GM12878 (cell line): ENCODE measurements at regions not wholly inside any gene's neighbourhood (a gene's known extent, or its start where the extent isn't known, plus 50 kb on each side); places are given as distances from the start of the nearest gene placed in this dataset.

ENCODE experiments used
- ATAC-seq: fragments of 200-7000 bp; cut with Tn5 transposase; 3 replicates; pipeline ENCODE4 v1.9.1; 2020; ENCODE audit warnings: mild to moderate bottlenecking, moderate library complexity
- BruUV-seq: library from RNA; stranded (reverse); fragments of 400-500 nt; replicated peaks from 2 replicates; lab custom pipeline; 2021; lab: Mats Ljungman, UMichigan
- CTCF ChIA-PET: fragments of 300-600 bp; sonication (Branson Sonifier 250); formaldehyde crosslinking; extraction: SDS; loops from one replicate; lab custom pipeline; 2021; ENCODE audit warnings: inconsistent platforms; lab: Yijun Ruan, JAX
- POLR2A ChIA-PET: fragments of 350-600 bp; formaldehyde crosslinking; extraction: SDS; loops from one replicate; lab custom pipeline; 2021; ENCODE audit warnings: inconsistent platforms; lab: Charles Lee
- RAD21 ChIA-PET: fragments of 300-600 bp; sonication (Branson Sonifier 250); formaldehyde crosslinking; loops from one replicate; lab custom pipeline; 2023; ENCODE audit warnings: antibody characterized with exemption; ENCODE audit not compliant: unreplicated experiment; lab: Charles Lee
- SMC1A ChIA-PET: fragments of 300-600 bp; sonication (Branson Sonifier 250); formaldehyde crosslinking; loops from one replicate; lab custom pipeline; 2023; ENCODE audit not compliant: unreplicated experiment, uncharacterized antibody; lab: Charles Lee
- DNase-seq: peaks from one replicate; pipeline ENCODE4 v3.0.0-alpha.2; 2011; ENCODE audit warnings: low read depth, low spot score
- FAIRE-seq: peaks from 3 replicates; lab custom pipeline; 2011; peaks lifted over from hg19 to GRCh38; lab: Jason Lieb, UNC
- H2AFZ ChIP-seq: 2 replicates; pipeline ENCODE4 v1.6.0; 2011; ENCODE audit warnings: low read depth, low read length, control low read depth; ENCODE audit not compliant: control insufficient read depth
- H3K27ac ChIP-seq: 2 replicates; pipeline ENCODE4 v1.5.1; 2011; ENCODE audit warnings: control low read depth; ENCODE audit not compliant: control insufficient read depth, insufficient read depth
- H3K27me3 ChIP-seq, 2 experiments: replicated peaks in 1 of 2; 2 replicates each; pipeline versions ENCODE4 v1.6.0 to v1.6.1; 2011; ENCODE audit warnings: low read length in 1 of 2; ENCODE audit not compliant: control insufficient read depth in 2 of 2, insufficient read depth in 2 of 2
- H3K36me3 ChIP-seq, 2 experiments: 2 replicates each; pipeline ENCODE4 v1.5.1; 2011; ENCODE audit warnings: low read length in 1 of 2; ENCODE audit not compliant: control insufficient read depth in 2 of 2, insufficient read depth in 2 of 2
- H3K4me1 ChIP-seq: 2 replicates; pipeline ENCODE4 v1.6.1; 2011; ENCODE audit warnings: mild to moderate bottlenecking, low read length, moderate library complexity, mixed read lengths; ENCODE audit not compliant: control insufficient read depth, insufficient read depth
- H3K4me2 ChIP-seq: 2 replicates; pipeline ENCODE4 v1.6.0; 2011; ENCODE audit warnings: control low read depth; ENCODE audit not compliant: control insufficient read depth, insufficient read depth
- H3K4me3 ChIP-seq: fragments of 200-600 bp; sonication (generic); 2 replicates; pipeline ENCODE4 v1.5.1; 2016
- H3K79me2 ChIP-seq: 2 replicates; pipeline ENCODE4 v1.6.0; 2011; ENCODE audit warnings: low read length; ENCODE audit not compliant: control insufficient read depth, insufficient read depth
- H3K9ac ChIP-seq: 2 replicates; pipeline ENCODE4 v1.8.0; 2011; ENCODE audit warnings: low read length, control low read depth, mixed read lengths; ENCODE audit not compliant: control insufficient read depth, insufficient read depth
- H3K9me3 ChIP-seq: replicated peaks from 3 replicates; pipeline ENCODE4 v1.5.1; 2011; ENCODE audit warnings: mild to moderate bottlenecking, low read length; ENCODE audit not compliant: control insufficient read depth, insufficient read depth
- H4K20me1 ChIP-seq: 2 replicates; pipeline ENCODE4 v1.6.0; 2011; ENCODE audit not compliant: control insufficient read depth, insufficient read depth
- BHLHE40 ChIP-seq, 2 experiments: fragments of 450-650 bp in 1 of 2; IDR thresholded peaks; 2 replicates each; pipeline ENCODE4 v1.6.1; 2011 to 2017; ENCODE audit warnings: low read depth in 2 of 2, borderline replicate concordance in 1 of 2, improper control_type of control experiment in 1 of 2, low read length in 1 of 2, mild to moderate bottlenecking in 1 of 2
- CHD1 ChIP-seq: IDR thresholded peaks from 2 replicates; pipeline ENCODE4 v1.6.1; 2012; ENCODE audit warnings: low read depth, low read length, improper control_type of control experiment
- CREM ChIP-seq: IDR thresholded peaks from 2 replicates; pipeline ENCODE4 v1.6.1; 2014; ENCODE audit warnings: antibody characterized with exemption, low read depth
- ETV6 ChIP-seq, 2 experiments: fragments of 450-650 bp in 1 of 2; IDR thresholded peaks in 1 of 2; conservative IDR thresholded peaks in 1 of 2; 2 replicates each; pipeline ENCODE4 v1.6.1; 2014; ENCODE audit warnings: antibody characterized with exemption in 1 of 2, borderline replicate concordance in 1 of 2, low read depth in 1 of 2, mild to moderate bottlenecking in 1 of 2, moderate library complexity in 1 of 2
- HDAC2 ChIP-seq: fragments of 200-600 bp; sonication (generic); IDR thresholded peaks from 2 replicates; pipeline ENCODE4 v1.6.1; 2017
- MEF2B ChIP-seq: fragments of 450-650 bp; IDR thresholded peaks from 2 replicates; pipeline ENCODE4 v1.6.1; 2018; ENCODE audit warnings: mild to moderate bottlenecking, moderate library complexity; ENCODE audit not compliant: partially characterized antibody, poor library complexity, severe bottlenecking
- MYB ChIP-seq: fragments of 150-350 bp; IDR thresholded peaks from 2 replicates; pipeline ENCODE4 v1.6.1; 2014; ENCODE audit warnings: mild to moderate bottlenecking, low read depth, low read length, borderline replicate concordance
- NFIC ChIP-seq: IDR thresholded peaks from 2 replicates; pipeline ENCODE4 v1.6.1; 2012; ENCODE audit warnings: low read depth, mild to moderate bottlenecking, inconsistent platforms, low read length, moderate library complexity
- NR2F1 ChIP-seq: fragments of 450-650 bp; conservative IDR thresholded peaks from 2 replicates; pipeline ENCODE4 v1.6.1; 2017; ENCODE audit warnings: mild to moderate bottlenecking
- RB1 ChIP-seq: fragments of 450-650 bp; formaldehyde crosslinking; IDR thresholded peaks from 2 replicates; pipeline ENCODE4 v1.6.1; 2017; ENCODE audit warnings: mild to moderate bottlenecking, borderline replicate concordance
- TBL1XR1 ChIP-seq: IDR thresholded peaks from 2 replicates; pipeline ENCODE4 v1.6.1; 2012; ENCODE audit warnings: low read depth, low read length, improper control_type of control experiment
- TCF3 ChIP-seq: IDR thresholded peaks from 2 replicates; pipeline ENCODE4 v1.6.1; 2012; ENCODE audit warnings: low read depth, mild to moderate bottlenecking, low read length, borderline replicate concordance; ENCODE audit not compliant: insufficient read depth
- ZNF207 ChIP-seq: fragments of 450-650 bp; IDR thresholded peaks from 2 replicates; pipeline ENCODE4 v1.6.1; 2014; ENCODE audit warnings: antibody characterized with exemption, mild to moderate bottlenecking, borderline replicate concordance
- WGBS: methylation state at CpG from one replicate; pipeline ENCODE4 v1.1.6; 2016; ENCODE audit warnings: low lambda C conversion rate; ENCODE audit not compliant: insufficient replicate concordance, insufficient coverage; ENCODE audit errors: missing lambda C conversion rate; 5-methylcytosine and 5-hydroxymethylcytosine counted together
- in situ Hi-C: fragments of 300-500 bp; cut with MboI; formaldehyde crosslinking; loops from 9 replicates; pipeline ENCODE4 v1.14.3; 2018; ENCODE audit warnings: mixed read lengths
- intact Hi-C: fragments of 100-400 bp; cut with micrococcal nuclease; formaldehyde crosslinking; loops from one replicate; pipeline ENCODE4 v1.14.2; 2022; ENCODE audit not compliant: unreplicated experiment
- TF ChIP-seq, protein P1 (sequence below): IDR thresholded peaks from 2 replicates; pipeline ENCODE4 v1.6.1; 2012; ENCODE audit warnings: improper control_type of control experiment, low read depth, low read length; ENCODE audit not compliant: insufficient replicate concordance
- TF ChIP-seq, protein P2 (sequence below), 3 experiments: IDR thresholded peaks in 2 of 3; conservative IDR thresholded peaks in 1 of 3; 2 replicates each; pipeline ENCODE4 v1.5.1; 2011; ENCODE audit warnings: low read depth in 3 of 3, low read length in 3 of 3, mild to moderate bottlenecking in 3 of 3, control low read depth in 2 of 3, moderate library complexity in 2 of 3, inconsistent platforms in 1 of 3, mixed read lengths in 1 of 3; ENCODE audit not compliant: control insufficient read depth in 2 of 3, insufficient read depth in 1 of 3; ENCODE audit errors: extremely low read depth in 1 of 3
- TF ChIP-seq, protein P3 (sequence below): IDR thresholded peaks from 2 replicates; pipeline ENCODE4 v1.6.1; 2011; ENCODE audit warnings: borderline replicate concordance, low read depth, mild to moderate bottlenecking, moderate library complexity, mixed read lengths, low read length; ENCODE audit not compliant: insufficient read depth; ENCODE audit errors: extremely low read length

DNA sequence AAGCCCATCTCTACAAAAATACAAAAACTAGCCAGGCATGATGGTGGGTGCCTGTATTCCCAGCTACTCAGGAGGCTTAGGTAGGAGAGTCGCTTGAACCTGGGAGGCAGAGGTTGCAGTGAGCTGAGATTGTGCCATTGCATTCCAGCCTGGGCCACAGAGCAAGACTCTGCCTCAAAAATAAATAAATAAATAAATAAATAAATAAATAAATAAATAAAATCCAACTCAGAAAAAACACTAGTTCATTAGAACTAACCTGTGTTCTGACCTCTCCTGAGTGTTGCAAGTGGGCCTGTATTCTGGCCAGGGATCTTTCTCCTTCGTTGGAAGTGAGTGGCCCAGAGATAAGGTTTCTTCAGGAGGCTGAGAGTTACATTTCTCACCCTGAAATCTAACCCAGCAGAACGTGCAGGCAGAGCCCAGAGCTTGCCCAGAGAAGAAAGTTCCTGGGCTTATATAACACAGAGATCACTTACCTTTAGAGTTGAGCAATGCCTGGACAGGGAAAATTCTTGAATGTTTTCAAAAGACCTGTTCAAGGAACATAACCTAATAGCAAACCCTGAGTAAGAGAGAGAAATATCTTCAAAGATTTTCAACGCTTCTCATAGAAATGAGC is 583.9 kb downstream of the MCTP2 start:
- ChIA-PET SMC1A (no interaction called here), CTCF (no interaction called here), RAD21 (no interaction called here), POLR2A (no interaction called here)
- FAIRE-seq = no peak
- no peaks in the 10 kb centered on the region for H3K36me3 ChIP-seq
- H3K27ac ChIP-seq = no peak overlapping the region
- H3K4me1 ChIP-seq = no peaks in the 10 kb centered on the region
- no peak overlapping the region for H3K4me3 ChIP-seq
- 8% methylated on average over 4 of the region's 4 CpGs for WGBS
- H3K4me2 ChIP-seq = no peak overlapping the region
- H3K9ac ChIP-seq = no peak overlapping the region
- no peaks in the 10 kb centered on the region for H3K9me3 ChIP-seq
- BruUV-seq = no TSS peak
- intact Hi-C loops (no loop called here), in situ Hi-C loops (no loop called here)
- DNase-seq = no peak
- no peak for TF ChIP-seq RB1
- no peak for TF ChIP-seq CHD1
- no peak for TF ChIP-seq TCF3
- TF ChIP-seq ZNF207 = no peak
- TF ChIP-seq BHLHE40 (IDR thresholded peaks at IDR 0.05; ENCODE audit: borderline replicate concordance in 1 of 2, low read depth in 2 of 2, low read length in 1 of 2) = no peak
- TF ChIP-seq, protein P1, sequence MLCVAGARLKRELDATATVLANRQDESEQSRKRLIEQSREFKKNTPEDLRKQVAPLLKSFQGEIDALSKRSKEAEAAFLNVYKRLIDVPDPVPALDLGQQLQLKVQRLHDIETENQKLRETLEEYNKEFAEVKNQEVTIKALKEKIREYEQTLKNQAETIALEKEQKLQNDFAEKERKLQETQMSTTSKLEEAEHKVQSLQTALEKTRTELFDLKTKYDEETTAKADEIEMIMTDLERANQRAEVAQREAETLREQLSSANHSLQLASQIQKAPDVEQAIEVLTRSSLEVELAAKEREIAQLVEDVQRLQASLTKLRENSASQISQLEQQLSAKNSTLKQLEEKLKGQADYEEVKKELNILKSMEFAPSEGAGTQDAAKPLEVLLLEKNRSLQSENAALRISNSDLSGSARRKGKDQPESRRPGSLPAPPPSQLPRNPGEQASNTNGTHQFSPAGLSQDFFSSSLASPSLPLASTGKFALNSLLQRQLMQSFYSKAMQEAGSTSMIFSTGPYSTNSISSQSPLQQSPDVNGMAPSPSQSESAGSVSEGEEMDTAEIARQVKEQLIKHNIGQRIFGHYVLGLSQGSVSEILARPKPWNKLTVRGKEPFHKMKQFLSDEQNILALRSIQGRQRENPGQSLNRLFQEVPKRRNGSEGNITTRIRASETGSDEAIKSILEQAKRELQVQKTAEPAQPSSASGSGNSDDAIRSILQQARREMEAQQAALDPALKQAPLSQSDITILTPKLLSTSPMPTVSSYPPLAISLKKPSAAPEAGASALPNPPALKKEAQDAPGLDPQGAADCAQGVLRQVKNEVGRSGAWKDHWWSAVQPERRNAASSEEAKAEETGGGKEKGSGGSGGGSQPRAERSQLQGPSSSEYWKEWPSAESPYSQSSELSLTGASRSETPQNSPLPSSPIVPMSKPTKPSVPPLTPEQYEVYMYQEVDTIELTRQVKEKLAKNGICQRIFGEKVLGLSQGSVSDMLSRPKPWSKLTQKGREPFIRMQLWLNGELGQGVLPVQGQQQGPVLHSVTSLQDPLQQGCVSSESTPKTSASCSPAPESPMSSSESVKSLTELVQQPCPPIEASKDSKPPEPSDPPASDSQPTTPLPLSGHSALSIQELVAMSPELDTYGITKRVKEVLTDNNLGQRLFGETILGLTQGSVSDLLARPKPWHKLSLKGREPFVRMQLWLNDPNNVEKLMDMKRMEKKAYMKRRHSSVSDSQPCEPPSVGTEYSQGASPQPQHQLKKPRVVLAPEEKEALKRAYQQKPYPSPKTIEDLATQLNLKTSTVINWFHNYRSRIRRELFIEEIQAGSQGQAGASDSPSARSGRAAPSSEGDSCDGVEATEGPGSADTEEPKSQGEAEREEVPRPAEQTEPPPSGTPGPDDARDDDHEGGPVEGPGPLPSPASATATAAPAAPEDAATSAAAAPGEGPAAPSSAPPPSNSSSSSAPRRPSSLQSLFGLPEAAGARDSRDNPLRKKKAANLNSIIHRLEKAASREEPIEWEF = no peak
- no peak for TF ChIP-seq ETV6 (conservative IDR thresholded peaks at IDR 0.05 in 1 of 2, IDR thresholded peaks at IDR 0.05 in 1 of 2; ENCODE audit: borderline replicate concordance in 1 of 2, low read depth in 1 of 2)
- no peak for TF ChIP-seq NFIC
- TF ChIP-seq, protein P2, sequence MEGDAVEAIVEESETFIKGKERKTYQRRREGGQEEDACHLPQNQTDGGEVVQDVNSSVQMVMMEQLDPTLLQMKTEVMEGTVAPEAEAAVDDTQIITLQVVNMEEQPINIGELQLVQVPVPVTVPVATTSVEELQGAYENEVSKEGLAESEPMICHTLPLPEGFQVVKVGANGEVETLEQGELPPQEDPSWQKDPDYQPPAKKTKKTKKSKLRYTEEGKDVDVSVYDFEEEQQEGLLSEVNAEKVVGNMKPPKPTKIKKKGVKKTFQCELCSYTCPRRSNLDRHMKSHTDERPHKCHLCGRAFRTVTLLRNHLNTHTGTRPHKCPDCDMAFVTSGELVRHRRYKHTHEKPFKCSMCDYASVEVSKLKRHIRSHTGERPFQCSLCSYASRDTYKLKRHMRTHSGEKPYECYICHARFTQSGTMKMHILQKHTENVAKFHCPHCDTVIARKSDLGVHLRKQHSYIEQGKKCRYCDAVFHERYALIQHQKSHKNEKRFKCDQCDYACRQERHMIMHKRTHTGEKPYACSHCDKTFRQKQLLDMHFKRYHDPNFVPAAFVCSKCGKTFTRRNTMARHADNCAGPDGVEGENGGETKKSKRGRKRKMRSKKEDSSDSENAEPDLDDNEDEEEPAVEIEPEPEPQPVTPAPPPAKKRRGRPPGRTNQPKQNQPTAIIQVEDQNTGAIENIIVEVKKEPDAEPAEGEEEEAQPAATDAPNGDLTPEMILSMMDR (IDR thresholded peaks at IDR 0.05 in 2 of 3, conservative IDR thresholded peaks at IDR 0.05 in 1 of 3; ENCODE audit: control insufficient read depth in 2 of 3, extremely low read depth in 1 of 3, insufficient read depth in 1 of 3, low read depth in 3 of 3, low read length in 3 of 3) = no peak
- no peak for TF ChIP-seq MEF2B
- no peak for TF ChIP-seq TBL1XR1
- TF ChIP-seq, protein P3, sequence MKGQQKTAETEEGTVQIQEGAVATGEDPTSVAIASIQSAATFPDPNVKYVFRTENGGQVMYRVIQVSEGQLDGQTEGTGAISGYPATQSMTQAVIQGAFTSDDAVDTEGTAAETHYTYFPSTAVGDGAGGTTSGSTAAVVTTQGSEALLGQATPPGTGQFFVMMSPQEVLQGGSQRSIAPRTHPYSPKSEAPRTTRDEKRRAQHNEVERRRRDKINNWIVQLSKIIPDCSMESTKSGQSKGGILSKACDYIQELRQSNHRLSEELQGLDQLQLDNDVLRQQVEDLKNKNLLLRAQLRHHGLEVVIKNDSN = no peak
- TF ChIP-seq NR2F1 = no peak
- TF ChIP-seq HDAC2 = no peak
- no peak for TF ChIP-seq MYB
- no peak for TF ChIP-seq CREM
- TF ChIP-seq, all 136 proteins: peak for 0
- no peaks in the 10 kb centered on the region for H3K79me2 ChIP-seq
- no peak for ATAC-seq
- H2AFZ ChIP-seq = no peak overlapping the region
- no peaks in the 10 kb centered on the region for H4K20me1 ChIP-seq
- no peaks in the 10 kb centered on the region for H3K27me3 ChIP-seq
